GM11168 (cell line): ENCODE measurements at regions not wholly inside any gene's neighbourhood (a gene's known extent, or its start where the extent isn't known, plus 50 kb on each side); places are given as distances from the start of the nearest gene placed in this dataset.

Experiments
- in situ Hi-C: fragments of 300-500 bp; cut with MboI; formaldehyde crosslinking; loops from one replicate; pipeline ENCODE4 v1.12.0; 2022; ENCODE audit warnings: low sequenced_read_pairs; ENCODE audit not compliant: unreplicated experiment

DNA sequence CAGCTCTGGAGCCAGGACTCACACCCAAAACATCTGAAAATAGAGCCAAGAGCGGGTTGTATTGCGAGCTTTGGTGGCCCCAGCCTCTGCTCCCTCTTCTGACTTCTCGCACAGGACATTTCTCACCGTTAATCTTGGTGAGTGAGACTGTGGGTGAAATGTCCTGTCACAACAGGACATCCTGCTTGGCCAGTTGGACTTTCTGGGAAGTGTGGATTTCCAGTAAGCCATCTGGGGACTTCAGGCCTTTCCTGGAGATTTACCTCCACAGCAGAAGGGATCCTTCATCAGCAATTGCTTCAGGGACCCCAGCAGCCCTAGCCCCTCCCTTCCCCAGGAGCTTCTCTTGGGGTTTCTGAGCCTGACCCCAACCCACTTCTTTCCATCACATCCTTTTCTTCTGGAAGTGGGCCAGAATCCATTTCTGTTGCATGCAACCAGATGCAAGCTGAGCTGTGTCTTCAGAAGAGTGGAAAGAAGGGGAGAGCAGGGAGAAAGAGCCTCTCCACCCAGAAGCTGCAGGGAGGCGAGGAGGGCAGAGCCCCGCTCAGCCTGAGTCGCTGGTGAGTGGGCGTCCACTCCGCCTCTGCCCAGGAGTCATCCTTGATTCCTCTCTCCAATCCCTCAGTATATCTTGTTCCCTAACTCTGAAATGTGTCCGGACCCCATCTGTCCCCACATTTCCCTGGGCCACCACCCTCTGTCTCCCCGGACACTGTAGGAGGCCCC lies 50.3 kb upstream of the GADD45G start:
- in situ Hi-C loops = no loop called here

- in situ Hi-C loops = no loop called here
Measured at GRCh38 chr9:89553451-89554010, 51.3 kb upstream of the GADD45G start.

GRCh38 chr9:89550346-89550927 lies 52.5 kb upstream of the SEMA4D start:
- in situ Hi-C loops = no loop called here

DNA sequence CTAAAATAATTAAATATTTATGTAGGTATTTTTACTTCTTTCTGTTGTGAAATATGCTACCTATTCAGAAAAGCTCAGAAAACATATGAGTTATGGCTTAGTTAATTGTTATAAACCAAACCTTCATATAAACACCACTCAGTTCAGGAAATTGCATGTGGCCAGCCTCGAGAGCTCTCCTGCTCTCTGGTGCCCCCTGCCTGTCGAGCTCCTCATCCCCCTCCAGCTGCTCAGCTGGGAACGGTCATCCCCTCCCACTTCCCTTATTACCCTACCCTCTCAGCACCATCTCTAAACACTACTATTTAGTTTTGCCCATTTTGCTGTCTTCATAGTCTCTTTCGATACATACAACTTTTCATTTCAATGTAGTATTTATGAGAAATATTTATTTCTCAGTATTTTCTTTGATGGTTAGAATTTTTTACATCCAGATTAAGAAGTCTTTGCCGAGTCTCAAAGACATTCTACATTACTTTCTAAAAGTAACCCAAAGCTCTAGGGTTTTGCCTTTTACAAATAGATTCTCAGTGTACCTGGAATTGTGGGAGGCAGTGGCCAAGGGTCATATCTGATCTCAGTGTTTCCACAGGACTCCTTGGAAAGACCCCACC lies 51.2 kb upstream of the SEMA4D start:
- in situ Hi-C loops = loop anchor here (10.0 kb wide), 1 partner anchor 134 kb away; no protein-coding TSS in a partner anchor

- in situ Hi-C loops = loop anchor here (10.0 kb wide), 1 partner anchor 133 kb away; no protein-coding TSS in a partner anchor
Measured at GRCh38 chr9:89548071-89548638, 50.2 kb upstream of the SEMA4D start.
